ENCODE measurements at regions not wholly inside any gene's neighbourhood (a gene's known extent, or its start where the extent isn't known, plus 50 kb on each side); places are given as distances from the start of the nearest gene placed in this dataset.
A peak's percentile ranks its signal among the peaks of the same experiment; 100 is the strongest.

DNA sequence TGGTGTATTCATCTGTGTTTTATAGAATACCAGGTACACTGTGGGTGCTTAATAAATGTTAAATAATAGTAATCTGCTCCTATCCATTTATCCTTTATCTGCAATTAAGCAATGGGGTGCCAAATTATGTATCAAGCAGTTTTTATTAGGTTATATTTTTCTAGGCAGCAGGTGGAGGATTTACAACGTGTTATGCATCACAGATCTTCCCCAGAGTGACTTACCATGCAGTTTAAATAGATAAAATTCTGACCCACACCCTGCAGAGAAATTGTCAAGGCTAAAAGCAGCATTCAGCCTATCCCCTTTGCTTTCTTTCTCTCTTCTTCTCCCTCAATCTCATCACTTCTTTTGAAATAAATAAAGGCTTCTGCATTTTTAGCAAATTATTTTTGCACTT is 306.4 kb downstream of the CXXC4 start:
- no peak for DNase-seq
- intact Hi-C loops (cut with micrococcal nuclease) = no loop called here
- ATAC-seq = no peak

DNA sequence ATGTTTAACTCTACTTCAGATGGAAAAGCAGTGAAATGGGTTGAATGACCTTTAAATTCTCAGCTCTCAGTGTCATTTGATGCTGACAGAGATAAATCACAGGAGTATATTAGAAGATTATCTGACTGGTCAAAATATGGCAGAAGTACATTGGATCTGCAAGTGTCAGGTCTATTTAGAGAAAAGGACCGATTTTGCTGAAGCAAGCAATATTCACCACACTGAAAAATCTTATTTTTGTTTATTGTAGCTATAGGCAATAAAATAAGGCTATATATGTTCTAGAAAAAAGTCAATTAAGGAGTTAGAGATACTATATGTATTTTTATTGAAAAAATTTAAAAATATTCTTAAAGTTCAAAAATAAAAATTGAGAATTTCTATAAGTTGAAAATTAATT is 325.3 kb downstream of the CXXC4 start:
- DNase-seq = no peak
- ATAC-seq = no peak
- intact Hi-C loops (cut with micrococcal nuclease) = no loop called here

DNA sequence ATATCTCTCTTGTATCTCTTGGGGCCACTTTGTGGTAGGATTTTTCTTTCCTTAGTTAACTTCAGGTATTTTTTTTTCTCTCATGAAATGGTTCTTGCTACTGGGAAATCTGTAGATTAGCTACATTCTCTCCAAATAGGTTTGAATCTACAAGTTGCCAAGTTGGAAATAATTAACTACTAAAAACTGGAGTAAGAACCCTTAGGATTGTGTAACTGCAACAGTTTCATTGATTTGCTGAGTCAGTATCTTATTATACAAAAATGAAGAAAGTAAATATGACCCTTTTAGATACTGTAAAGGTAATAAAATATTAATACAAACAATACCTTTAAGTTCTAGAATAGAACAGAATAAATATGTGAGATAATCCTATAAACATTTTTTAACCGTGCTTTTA is 327.9 kb downstream of the CXXC4 start:
- intact Hi-C loops (cut with micrococcal nuclease) = no loop called here
- DNase-seq = no peak
- ATAC-seq = no peak

DNA sequence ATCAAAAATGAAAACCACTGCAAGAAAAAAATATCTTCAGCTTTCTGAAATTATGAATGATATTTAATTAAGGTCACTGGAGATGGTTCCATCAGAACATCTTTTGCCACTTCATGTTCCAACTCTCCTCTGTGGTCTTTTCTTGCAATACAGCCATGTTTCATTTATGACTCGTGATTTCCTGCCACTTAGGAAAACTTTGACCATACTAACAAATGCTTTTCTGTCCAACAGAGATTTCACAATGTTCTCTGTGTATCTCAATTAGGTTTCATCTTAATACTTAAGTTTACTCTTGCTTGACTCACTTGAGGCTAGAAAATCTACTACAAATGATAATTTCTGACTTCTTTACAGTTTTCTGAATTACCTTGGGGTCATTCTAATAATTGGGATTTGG is 330.9 kb downstream of the CXXC4 start:
- ATAC-seq (no peak), DNase-seq (no peak)
- intact Hi-C loops (cut with micrococcal nuclease) = no loop called here

DNA sequence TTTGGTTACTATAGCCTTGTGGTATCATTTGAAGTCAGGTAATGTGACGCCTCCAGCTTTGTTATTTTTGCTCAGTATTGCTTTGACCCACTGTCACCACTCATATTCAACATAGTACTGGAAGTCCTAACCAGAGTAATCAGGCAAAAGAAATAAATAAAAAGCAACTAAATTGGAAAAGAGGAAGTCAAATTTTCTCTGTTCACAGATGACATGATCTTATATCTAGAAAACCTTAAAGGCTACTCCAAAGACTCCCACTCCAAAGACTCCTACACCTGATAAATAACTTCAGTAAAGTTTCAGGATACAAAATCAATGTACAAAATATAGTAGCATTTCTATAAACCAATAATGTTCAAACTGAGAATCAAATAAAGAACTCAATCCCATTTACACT is 348.6 kb downstream of the CXXC4 start:
- intact Hi-C loops (cut with micrococcal nuclease) = no loop called here
- ATAC-seq (no peak), DNase-seq (no peak)

DNA sequence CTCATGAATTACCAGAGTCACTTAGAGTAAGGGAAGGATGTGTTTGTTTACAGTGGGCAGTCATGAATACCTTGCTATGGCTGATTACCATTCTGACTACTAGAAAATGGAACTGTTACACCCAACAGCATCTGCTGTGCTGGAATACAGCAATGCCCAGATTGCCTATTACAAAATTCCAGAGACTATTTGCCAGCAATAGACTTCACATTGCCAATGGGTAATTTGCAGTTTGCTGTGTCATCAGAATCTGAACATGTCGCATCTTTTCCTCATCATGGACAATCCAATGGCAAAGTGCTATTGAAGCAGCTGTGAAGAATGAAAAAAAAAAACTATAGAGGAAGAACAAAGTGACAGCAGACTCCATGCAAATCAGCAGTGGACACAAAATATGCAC is 356.6 kb downstream of the CXXC4 start:
- intact Hi-C loops (cut with micrococcal nuclease) = no loop called here
- ATAC-seq = no peak
- no peak for DNase-seq

DNA sequence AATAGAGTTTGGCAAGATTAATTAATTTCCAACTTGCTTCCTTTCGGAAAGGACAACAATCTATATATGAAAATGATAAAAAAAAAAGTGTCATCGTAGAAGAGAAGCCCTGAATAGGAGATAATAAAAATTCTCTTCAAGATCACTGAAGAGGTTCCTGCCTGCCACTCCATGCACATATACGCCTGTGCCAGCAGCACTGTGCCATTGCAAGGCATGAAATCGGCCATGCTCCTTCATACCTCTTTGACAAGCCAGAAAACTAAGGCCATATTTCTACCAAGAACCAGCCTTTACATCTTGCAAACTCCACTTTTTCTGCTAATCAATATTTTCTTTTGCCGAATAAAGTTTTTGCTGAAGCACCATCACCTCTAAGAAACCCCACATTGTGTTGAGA is 365.5 kb downstream of the CXXC4 start:
- ATAC-seq = no peak
- intact Hi-C loops (cut with micrococcal nuclease) = no loop called here

DNA sequence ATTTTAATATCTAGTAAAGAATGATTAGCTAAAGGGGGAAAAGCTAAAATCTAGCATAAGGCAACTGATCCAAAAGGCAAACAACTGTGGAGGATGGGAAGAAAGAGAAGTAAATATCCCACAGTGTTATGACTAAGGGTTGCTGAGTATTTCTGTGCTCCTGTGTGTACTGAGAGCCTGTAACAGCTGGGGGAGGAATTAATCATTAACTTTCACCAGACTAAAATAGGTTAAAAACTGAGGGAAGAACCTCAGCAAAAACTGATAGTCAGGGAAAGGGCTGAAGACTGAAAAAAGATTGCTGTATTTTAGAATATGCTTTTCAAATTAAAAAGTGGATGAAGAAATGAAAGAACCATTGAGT is 365.9 kb downstream of the CXXC4 start:
- ATAC-seq (no peak), DNase-seq (no peak)
- intact Hi-C loops (cut with micrococcal nuclease) = no loop called here

More for the DNA sequence above, 365.5 kb downstream of the CXXC4 start:
- DNase-seq = no peak

DNA sequence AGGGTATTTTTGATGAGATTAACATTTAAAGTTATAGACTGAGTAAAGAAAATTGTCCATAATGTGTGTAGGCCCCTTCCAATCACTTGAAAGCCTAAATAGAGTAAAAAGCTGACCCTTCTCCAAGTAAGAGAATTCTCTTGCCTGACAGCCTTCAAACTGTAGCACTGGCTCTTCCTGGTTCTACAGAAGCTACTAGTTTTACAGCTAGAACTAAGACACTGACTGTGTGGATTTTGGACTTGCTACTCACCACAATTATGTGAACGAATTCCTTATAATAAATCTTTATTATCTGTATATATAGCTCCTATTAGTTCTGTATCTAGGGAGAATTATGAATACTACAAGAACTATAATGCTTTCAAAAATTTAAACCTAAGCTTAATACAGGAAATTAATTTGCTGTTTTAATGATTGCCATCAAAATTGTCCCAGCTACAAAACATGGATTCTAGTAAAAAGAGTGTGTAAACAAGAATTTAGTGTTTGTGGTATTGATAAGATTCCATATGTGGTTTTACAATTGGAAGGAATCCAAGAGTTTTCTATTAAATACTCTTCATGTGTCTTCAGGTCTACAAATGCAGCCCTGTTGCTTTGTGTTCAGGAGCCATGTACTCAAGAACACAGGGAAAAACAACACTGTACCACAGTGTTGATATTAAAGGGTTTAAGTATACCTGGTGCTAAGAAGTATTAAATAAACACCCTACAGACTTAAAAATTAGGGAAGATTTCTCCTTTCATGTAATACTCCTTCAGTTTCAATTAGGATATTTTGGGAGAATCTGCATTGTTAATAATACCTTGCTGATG is 366.5 kb downstream of the CXXC4 start:
- no peak for DNase-seq
- intact Hi-C loops (cut with micrococcal nuclease) = no loop called here
- ATAC-seq = no peak

DNA sequence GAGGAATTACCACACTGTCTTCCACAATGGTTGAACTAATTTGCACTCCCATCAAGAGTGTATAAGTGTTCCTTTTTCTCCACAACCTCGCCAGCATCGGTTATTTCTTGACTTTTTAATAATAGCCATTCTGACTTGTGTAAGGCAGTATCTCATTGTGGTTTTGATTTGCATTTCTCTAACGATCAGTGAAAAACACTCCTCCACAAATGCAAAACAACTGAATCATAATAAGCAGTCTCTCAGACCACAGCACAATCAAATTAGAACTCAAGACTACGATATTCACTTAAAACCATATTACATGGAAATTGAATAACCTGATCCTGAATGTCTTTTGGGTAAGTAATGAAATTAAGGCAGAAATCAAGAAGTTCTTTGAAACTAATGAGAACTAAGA is 371.7 kb downstream of the CXXC4 start:
- intact Hi-C loops (cut with micrococcal nuclease) = no loop called here
- ATAC-seq = no peak
- DNase-seq = no peak

DNA sequence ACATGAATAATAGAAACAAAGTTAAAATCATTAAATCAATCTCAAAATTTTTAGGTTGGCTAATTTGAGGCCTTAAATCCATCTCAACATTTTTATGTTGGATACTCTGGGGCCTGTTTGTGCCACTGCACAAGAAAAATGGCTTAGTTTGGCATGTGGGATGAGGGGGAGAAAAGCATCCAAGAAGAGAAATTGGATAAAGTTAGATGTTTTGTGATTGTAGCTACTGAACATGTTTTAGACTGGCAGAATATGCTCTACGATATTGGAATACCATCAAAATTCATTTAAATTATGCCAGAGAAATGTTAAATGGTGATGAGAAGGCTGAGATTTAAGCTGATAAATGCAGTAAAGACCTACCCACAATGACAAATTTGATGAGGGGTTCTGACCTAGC is 376.9 kb downstream of the CXXC4 start:
- intact Hi-C loops (cut with micrococcal nuclease) = no loop called here
- DNase-seq = no peak
- no peak for ATAC-seq

DNA sequence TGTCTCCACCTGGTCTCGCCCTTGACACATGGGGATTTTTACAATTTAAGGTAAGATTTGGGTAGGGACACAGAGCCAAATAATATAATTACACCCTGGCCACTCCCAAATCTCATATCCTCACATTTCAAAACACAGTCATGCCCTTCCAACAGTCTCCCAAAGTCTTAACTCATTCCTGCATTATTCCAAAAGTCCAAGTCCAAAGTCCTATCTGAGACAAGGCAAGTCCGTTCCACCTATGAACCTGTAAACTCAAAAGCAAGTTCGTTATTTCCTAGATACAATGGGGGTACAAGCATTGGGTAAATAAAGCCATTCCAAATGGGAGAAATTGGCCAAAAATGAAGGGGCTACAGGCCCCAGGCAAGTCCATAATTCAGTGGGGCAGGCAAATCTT is 380.8 kb downstream of the CXXC4 start:
- no peak for DNase-seq
- intact Hi-C loops (cut with micrococcal nuclease) = no loop called here
- ATAC-seq = no peak

DNA sequence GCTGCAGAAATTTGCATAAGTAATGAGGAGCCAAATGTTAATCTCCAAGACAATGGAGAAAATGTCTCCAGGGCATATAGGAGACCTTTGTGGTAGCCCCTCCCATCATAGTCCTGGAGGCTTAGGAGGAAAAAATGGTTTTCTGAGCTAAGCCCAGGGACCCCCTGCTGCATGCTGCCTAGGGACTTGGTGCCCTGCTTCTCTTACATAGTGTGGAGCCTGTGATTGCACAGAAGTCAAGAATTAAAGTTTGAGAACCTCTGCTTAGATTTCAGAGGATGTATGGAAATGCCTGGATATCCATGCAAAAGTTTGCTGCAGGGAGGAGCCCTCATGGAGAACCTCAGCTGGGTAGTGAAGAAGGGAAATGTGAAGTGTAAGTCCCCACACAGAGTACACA is 379.4 kb upstream of the TACR3 start:
- intact Hi-C loops (cut with micrococcal nuclease) = no loop called here
- no peak for ATAC-seq

DNA sequence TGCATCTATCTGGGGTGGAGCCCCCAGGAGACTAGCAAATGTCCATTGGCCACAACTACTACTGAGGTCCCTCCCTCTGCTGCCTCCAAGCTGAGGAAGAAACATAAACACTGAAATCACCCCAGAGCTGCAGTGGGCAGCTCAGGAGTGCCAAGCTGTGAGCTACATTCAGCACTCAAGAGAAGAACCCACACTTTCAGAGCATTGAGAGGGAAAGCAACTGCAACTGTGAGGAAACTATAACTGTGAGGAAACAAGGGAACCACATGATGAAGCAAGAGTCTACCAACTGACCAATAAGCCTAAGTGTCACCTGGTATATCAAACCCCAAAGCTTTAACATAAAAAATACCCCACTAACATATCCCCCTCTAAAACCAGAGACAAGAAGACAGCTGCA is 373.5 kb upstream of the TACR3 start:
- no peak for ATAC-seq
- intact Hi-C loops (cut with micrococcal nuclease) = no loop called here

More for the DNA sequence above, 379.4 kb upstream of the TACR3 start:
- no peak for DNase-seq

DNA sequence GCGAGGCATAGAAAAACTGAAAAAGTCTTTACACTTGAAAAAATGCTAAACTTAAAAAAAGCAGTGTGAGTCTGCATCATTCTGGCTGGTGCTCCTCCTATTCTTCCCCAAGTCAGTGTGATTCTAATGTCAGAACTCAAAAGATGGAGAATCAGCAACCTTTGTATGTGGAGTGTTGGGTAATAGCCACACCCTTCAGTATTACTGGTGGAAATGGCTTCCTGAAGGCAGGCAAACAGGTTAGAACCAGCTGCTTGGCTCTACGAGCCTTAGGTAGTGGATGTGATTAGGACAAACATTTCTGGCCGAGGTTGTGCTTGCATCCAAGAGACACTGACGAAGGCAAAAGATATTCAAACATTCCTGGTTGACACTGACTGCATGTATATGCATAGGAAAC is 353.4 kb upstream of the TACR3 start:
- DNase-seq (no peak), ATAC-seq (no peak)
- intact Hi-C loops (cut with micrococcal nuclease) = no loop called here

More for the DNA sequence above, 373.5 kb upstream of the TACR3 start:
- DNase-seq = no peak

DNA sequence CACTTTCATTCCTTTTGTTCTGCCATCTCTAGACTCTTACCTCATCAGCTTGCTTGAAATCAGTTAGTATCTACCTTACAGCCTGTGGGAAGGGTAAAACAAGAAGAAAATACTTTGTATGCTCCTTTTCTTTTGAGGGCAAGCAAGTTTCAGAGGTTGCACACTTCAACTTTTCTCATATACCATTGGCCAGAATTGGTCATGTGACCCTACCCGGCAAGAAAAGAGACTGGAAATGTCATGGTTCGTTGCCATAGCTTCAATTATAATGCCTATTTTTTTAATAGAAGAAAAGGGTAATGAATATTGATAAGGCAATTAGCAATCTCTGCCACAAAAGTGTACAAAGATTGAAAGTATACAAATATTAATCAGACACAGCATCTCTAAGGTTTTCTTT is 346.7 kb upstream of the TACR3 start:
- intact Hi-C loops (cut with micrococcal nuclease) = no loop called here
- DNase-seq (no peak), ATAC-seq (no peak)

DNA sequence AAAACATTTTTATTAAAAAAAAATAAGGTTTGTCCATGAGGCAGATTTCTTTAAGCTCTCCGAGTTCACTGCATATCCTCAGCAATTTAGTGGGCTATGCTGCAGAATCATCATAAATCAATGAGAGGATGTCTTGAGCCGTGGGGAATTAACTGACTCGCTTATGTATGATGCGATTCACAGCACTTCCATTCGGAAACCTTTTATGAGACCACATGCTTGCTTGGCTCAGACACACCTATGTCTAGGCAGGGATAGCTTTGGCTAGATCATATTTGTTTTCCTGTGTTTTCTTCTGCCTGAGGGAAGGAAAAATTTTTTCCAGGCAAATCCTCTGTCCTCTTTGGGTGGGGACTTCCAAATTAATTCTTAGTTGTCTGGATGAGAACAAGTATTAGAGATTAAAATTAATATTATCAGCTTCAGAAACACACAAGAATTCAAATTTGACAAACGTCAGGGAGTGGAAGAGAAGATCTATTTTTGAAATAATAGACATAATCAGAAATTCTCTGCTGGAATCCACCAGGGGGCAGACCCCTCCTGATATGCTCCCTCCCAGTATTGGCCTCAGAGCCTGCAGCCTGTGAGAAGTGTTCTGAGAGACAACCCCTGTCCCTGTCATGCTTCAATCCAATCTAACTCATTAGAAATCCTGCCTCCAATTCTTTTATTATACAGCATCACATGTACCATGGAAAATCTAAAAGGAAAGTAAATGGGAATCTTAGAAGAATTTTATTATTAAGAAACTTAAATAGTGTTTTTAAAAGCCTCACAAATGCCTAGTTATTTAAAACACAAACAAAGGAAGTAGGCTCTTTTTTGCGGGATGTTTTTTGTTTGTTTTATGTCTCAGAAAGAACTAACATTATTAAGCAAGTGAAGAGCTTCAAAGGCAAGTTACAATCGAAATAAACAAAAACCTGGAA is 345.1 kb upstream of the TACR3 start:
- DNase-seq (peak; percentile 27), ATAC-seq (peak; percentile 45)
- intact Hi-C loops (cut with micrococcal nuclease) = loop anchor here (2.0 kb wide), 1 partner anchor 796 kb away; no protein-coding TSS in a partner anchor

DNA sequence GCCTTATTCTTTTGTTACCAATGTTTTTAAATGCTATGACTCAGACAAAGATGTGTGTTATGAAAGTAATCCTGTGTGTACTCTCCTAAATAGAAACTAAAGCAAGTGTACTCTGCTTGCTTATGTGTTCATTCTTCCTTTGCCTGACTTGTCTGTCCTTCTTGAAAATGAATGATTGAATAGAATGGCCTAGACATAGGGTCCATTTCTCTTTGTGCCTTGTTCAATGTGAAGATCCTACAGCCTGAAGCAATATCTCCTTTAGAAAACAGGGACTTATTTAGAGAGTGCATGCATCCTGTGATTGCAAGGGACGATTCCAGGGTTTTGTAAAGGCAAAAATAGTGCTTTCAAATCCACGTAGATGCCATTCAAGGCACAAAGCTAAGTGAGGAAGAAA is 343.6 kb upstream of the TACR3 start:
- no peak for DNase-seq
- intact Hi-C loops (cut with micrococcal nuclease) = no loop called here
- ATAC-seq = no peak

DNA sequence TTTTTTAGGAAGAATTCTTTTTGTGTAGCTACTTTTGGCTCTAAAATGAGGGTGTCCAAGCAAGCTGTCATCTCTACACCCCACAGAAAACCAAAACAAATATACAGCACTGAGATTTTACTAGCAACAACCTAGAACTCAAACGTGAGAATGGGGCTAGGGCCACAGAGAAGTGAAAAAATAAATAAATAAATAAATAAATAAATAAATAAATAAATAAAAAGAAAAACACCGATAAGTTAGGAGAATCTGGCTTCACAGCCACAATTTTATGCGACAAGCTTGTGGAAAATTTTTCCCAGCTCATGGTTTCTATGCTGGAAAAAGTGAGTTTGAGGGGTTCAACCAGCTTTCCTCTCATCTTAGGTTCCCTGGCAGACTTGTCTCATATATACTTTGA is 324.6 kb upstream of the TACR3 start:
- DNase-seq = no peak
- intact Hi-C loops (cut with micrococcal nuclease) = no loop called here
- no peak for ATAC-seq

DNA sequence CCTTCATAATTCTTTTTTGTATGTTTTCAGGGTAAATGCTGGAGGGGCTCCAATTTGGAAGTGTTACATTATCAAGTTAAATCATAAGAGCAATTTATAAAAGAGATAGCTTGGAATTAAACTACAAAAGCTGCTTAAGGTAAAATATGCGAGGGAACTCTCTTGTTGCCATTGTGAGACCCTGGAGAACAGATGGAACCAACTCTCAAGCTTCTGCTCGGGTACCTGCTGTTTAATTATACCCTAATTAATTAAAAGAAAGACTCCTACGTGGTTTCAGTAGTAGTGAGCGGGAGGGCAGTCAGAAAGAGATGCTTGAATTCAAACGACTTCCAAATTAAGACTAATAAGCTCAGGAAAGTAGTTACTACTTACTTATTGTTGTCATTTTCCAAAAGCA is 313.1 kb upstream of the TACR3 start:
- DNase-seq (no peak), ATAC-seq (no peak)
- intact Hi-C loops (cut with micrococcal nuclease) = no loop called here

DNA sequence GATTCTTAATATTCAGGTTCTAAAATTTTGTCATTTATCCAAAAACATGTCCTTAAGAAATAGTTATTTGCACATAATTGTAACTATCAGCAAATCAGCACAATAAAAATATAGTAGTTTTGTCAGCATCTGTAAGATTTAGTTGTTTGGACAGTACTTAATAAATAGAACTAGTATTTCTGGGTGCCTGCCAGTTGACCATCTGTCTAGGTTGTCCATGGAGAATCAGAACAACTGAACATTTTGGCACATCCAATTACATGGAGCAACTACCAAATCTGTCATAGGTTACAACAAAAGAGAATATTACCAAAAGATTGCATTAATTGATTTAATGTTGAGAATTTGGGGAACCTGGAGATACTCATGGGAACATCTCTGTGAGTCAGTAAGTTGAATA is 305.5 kb upstream of the TACR3 start:
- ATAC-seq (no peak), DNase-seq (no peak)
- intact Hi-C loops (cut with micrococcal nuclease) = no loop called here
